ENCODE measurements at regions not wholly inside any gene's neighbourhood (a gene's known extent, or its start where the extent isn't known, plus 50 kb on each side); places are given as distances from the start of the nearest gene placed in this dataset.

DNA sequence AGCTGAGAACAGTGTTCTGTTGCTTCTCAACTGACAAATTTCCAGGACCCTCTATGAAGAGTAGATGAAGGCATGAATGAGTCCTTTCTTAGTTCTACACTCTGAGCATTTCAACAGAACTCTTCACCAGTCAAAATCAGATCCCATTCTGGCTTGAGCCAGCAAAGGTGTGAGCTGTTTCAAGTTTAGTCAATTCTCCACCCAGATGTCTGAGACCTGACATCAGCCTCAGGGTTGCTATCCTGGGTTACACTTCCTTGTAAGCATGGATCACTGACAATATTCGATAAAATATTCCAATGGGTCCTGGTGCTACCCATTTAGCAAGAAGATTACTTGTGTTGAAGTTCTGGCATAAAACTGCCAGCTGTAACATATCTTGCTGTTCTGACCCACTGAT is 97.6 kb upstream of the PPP2R3A start:
- TF ChIP-seq, protein P1, sequence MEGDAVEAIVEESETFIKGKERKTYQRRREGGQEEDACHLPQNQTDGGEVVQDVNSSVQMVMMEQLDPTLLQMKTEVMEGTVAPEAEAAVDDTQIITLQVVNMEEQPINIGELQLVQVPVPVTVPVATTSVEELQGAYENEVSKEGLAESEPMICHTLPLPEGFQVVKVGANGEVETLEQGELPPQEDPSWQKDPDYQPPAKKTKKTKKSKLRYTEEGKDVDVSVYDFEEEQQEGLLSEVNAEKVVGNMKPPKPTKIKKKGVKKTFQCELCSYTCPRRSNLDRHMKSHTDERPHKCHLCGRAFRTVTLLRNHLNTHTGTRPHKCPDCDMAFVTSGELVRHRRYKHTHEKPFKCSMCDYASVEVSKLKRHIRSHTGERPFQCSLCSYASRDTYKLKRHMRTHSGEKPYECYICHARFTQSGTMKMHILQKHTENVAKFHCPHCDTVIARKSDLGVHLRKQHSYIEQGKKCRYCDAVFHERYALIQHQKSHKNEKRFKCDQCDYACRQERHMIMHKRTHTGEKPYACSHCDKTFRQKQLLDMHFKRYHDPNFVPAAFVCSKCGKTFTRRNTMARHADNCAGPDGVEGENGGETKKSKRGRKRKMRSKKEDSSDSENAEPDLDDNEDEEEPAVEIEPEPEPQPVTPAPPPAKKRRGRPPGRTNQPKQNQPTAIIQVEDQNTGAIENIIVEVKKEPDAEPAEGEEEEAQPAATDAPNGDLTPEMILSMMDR (IDR thresholded peaks at IDR 0.05): no peak
- TF ChIP-seq POLR2A (IDR thresholded peaks at IDR 0.05): no peak
